ENCODE measurements at regions not wholly inside any gene's neighbourhood (a gene's known extent, or its start where the extent isn't known, plus 50 kb on each side); places are given as distances from the start of the nearest gene placed in this dataset.

GRCh38 chr6:97885828-97886227 is 602.8 kb upstream of the MMS22L start:
- no peaks in the 10 kb centered on the region for H3K27me3 Mint-ChIP-seq (ENCODE audit: low read depth, unreplicated experiment)
- Histone ChIP-seq H3K4me3 (ENCODE audit: insufficient read depth, low read depth, low read length) (no peak overlapping the region), H3K27me3 (ENCODE audit: insufficient read depth, low read length) (no peaks in the 10 kb centered on the region), H4K20me1 (ENCODE audit: insufficient read depth, low read length) (no peaks in the 10 kb centered on the region), H3K27ac (ENCODE audit: low read depth, low read length) (no peak overlapping the region), H3K4me1 (ENCODE audit: insufficient read depth, low read length) (no peaks in the 10 kb centered on the region), H3K9me3 (ENCODE audit: insufficient read depth, low read depth, low read length) (no peaks in the 10 kb centered on the region), H3K79me2 (ENCODE audit: insufficient read depth, low read length) (no peaks in the 10 kb centered on the region), H3K4me2 (ENCODE audit: low read length) (no peak overlapping the region), H2AFZ (ENCODE audit: low read depth, low read length) (no peak overlapping the region), H3K9ac (ENCODE audit: low read length) (no peak overlapping the region), H3K36me3 (ENCODE audit: insufficient read depth, low read length) (no peaks in the 10 kb centered on the region)
- no peak for FAIRE-seq
- no peak for DNase-seq (ENCODE audit: low read depth)
- H3K4me3 Mint-ChIP-seq (ENCODE audit: unreplicated experiment): no peak overlapping the region
- no peaks in the 10 kb centered on the region for H3K9me3 Mint-ChIP-seq (ENCODE audit: unreplicated experiment)
- no peaks in the 10 kb centered on the region for H3K4me1 Mint-ChIP-seq (ENCODE audit: low read depth, unreplicated experiment)
- no peaks in the 10 kb centered on the region for H3K36me3 Mint-ChIP-seq (ENCODE audit: low read depth, unreplicated experiment)
- TF ChIP-seq CTCF (IDR thresholded peaks at IDR 0.05; ENCODE audit: insufficient read depth, low read depth, low read length) (no peak), EZH2 (IDR thresholded peaks at IDR 0.05; ENCODE audit: insufficient read depth, low read length) (no peak)
- H3K27ac Mint-ChIP-seq (ENCODE audit: unreplicated experiment): no peak overlapping the region

- Histone ChIP-seq H3K9me3 (ENCODE audit: insufficient read depth, low read depth, low read length) (no peaks in the 10 kb centered on the region), H3K4me3 (ENCODE audit: insufficient read depth, low read depth, low read length) (no peak overlapping the region), H3K4me1 (ENCODE audit: insufficient read depth, low read length) (no peaks in the 10 kb centered on the region), H4K20me1 (ENCODE audit: insufficient read depth, low read length) (no peaks in the 10 kb centered on the region), H3K9ac (ENCODE audit: low read length) (no peak overlapping the region), H3K36me3 (ENCODE audit: insufficient read depth, low read length) (no peaks in the 10 kb centered on the region), H3K4me2 (ENCODE audit: low read length) (no peak overlapping the region), H3K79me2 (ENCODE audit: insufficient read depth, low read length) (no peaks in the 10 kb centered on the region), H3K27ac (ENCODE audit: low read depth, low read length) (no peak overlapping the region), H3K27me3 (ENCODE audit: insufficient read depth, low read length) (no peaks in the 10 kb centered on the region), H2AFZ (ENCODE audit: low read depth, low read length) (no peak overlapping the region)
- FAIRE-seq (no peak), DNase-seq (ENCODE audit: low read depth) (no peak)
- Mint-ChIP-seq H3K27me3 (ENCODE audit: low read depth, unreplicated experiment) (no peaks in the 10 kb centered on the region), H3K27ac (ENCODE audit: unreplicated experiment) (no peak overlapping the region), H3K4me3 (ENCODE audit: unreplicated experiment) (no peak overlapping the region), H3K9me3 (ENCODE audit: unreplicated experiment) (peaks cover 1% of the 10 kb centered on the region), H3K36me3 (ENCODE audit: low read depth, unreplicated experiment) (no peaks in the 10 kb centered on the region), H3K4me1 (ENCODE audit: low read depth, unreplicated experiment) (no peaks in the 10 kb centered on the region)
- TF ChIP-seq EZH2 (IDR thresholded peaks at IDR 0.05; ENCODE audit: insufficient read depth, low read length) (no peak), CTCF (IDR thresholded peaks at IDR 0.05; ENCODE audit: insufficient read depth, low read depth, low read length) (no peak)
Observed at GRCh38 chr6:97901531-97901930, 618.5 kb upstream of the MMS22L start.

GRCh38 chr6:97909380-97909779 is 626.4 kb upstream of the MMS22L start:
- DNase-seq (ENCODE audit: low read depth) (no peak), FAIRE-seq (no peak)
- no peak overlapping the region for H3K4me3 ChIP-seq (ENCODE audit: insufficient read depth, low read depth, low read length)
- H3K9ac ChIP-seq (ENCODE audit: low read length): no peak overlapping the region
- H3K27ac ChIP-seq (ENCODE audit: low read depth, low read length): no peak overlapping the region
- peaks cover 2% of the 10 kb centered on the region for H3K9me3 Mint-ChIP-seq (ENCODE audit: unreplicated experiment)
- H4K20me1 ChIP-seq (ENCODE audit: insufficient read depth, low read length): no peaks in the 10 kb centered on the region
- no peaks in the 10 kb centered on the region for H3K27me3 ChIP-seq (ENCODE audit: insufficient read depth, low read length)
- H2AFZ ChIP-seq (ENCODE audit: low read depth, low read length): no peak overlapping the region
- no peaks in the 10 kb centered on the region for H3K4me1 Mint-ChIP-seq (ENCODE audit: low read depth, unreplicated experiment)
- no peaks in the 10 kb centered on the region for H3K4me1 ChIP-seq (ENCODE audit: insufficient read depth, low read length)
- no peak overlapping the region for H3K4me3 Mint-ChIP-seq (ENCODE audit: unreplicated experiment)
- no peaks in the 10 kb centered on the region for H3K79me2 ChIP-seq (ENCODE audit: insufficient read depth, low read length)
- H3K36me3 ChIP-seq (ENCODE audit: insufficient read depth, low read length): no peaks in the 10 kb centered on the region
- no peaks in the 10 kb centered on the region for H3K36me3 Mint-ChIP-seq (ENCODE audit: low read depth, unreplicated experiment)
- no peak overlapping the region for H3K4me2 ChIP-seq (ENCODE audit: low read length)
- no peaks in the 10 kb centered on the region for H3K27me3 Mint-ChIP-seq (ENCODE audit: low read depth, unreplicated experiment)
- no peak overlapping the region for H3K27ac Mint-ChIP-seq (ENCODE audit: unreplicated experiment)
- no peak for TF ChIP-seq EZH2 (IDR thresholded peaks at IDR 0.05; ENCODE audit: insufficient read depth, low read length)
- TF ChIP-seq CTCF (IDR thresholded peaks at IDR 0.05; ENCODE audit: insufficient read depth, low read depth, low read length): no peak
- no peaks in the 10 kb centered on the region for H3K9me3 ChIP-seq (ENCODE audit: insufficient read depth, low read depth, low read length)
